PC-3 (cell line): ENCODE measurements at regions not wholly inside any gene's neighbourhood (a gene's known extent, or its start where the extent isn't known, plus 50 kb on each side); places are given as distances from the start of the nearest gene placed in this dataset.

Source experiments
- EZH2 ChIP-seq: fragments of 300-600 bp; sonication (generic); IDR thresholded peaks from one replicate; pipeline ENCODE4 v1.6.1; 2017; ENCODE audit warnings: antibody characterized with exemption, mild to moderate bottlenecking, low read length; ENCODE audit not compliant: unreplicated experiment
- EZH2phosphoT487 ChIP-seq: fragments of 300-600 bp; sonication (generic); IDR thresholded peaks from 2 replicates; pipeline ENCODE4 v1.6.1; 2018; ENCODE audit warnings: mild to moderate bottlenecking, antibody characterized with exemption, low read length, borderline replicate concordance
- TF ChIP-seq, protein P1 (sequence below): fragments of 300-600 bp; sonication (generic); conservative IDR thresholded peaks from 2 replicates; pipeline ENCODE4 v1.5.1; 2017; ENCODE audit warnings: antibody characterized with exemption, low read depth, mild to moderate bottlenecking, low read length

DNA sequence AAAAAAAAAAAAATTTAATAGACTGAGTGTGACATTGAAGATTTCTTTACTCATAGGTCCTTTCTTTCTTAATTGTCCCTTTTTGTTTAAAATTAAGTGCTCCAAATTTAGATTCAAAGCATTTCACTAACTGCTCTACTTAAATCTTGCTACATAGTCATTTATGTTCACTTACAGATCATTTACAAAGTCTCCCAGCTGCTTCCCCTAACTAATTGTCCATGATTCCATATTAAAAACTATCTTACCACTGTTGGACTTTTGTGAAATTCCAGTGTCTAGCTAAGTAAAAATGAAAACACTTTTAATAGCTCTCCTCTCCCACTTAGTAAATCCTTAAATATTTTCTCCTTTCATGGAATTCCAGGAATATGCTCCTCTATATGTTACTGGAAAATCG lies 850.5 kb downstream of the NR2F1-AS1 start:
- TF ChIP-seq, protein P1, sequence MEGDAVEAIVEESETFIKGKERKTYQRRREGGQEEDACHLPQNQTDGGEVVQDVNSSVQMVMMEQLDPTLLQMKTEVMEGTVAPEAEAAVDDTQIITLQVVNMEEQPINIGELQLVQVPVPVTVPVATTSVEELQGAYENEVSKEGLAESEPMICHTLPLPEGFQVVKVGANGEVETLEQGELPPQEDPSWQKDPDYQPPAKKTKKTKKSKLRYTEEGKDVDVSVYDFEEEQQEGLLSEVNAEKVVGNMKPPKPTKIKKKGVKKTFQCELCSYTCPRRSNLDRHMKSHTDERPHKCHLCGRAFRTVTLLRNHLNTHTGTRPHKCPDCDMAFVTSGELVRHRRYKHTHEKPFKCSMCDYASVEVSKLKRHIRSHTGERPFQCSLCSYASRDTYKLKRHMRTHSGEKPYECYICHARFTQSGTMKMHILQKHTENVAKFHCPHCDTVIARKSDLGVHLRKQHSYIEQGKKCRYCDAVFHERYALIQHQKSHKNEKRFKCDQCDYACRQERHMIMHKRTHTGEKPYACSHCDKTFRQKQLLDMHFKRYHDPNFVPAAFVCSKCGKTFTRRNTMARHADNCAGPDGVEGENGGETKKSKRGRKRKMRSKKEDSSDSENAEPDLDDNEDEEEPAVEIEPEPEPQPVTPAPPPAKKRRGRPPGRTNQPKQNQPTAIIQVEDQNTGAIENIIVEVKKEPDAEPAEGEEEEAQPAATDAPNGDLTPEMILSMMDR, result no peak
- TF ChIP-seq EZH2phosphoT487 (no peak), EZH2 (no peak)
